IMR-90 (cell line): ENCODE measurements at regions not wholly inside any gene's neighbourhood (a gene's known extent, or its start where the extent isn't known, plus 50 kb on each side); places are given as distances from the start of the nearest gene placed in this dataset.

ENCODE experiments used
- ATAC-seq: fragments of 200-7000 bp; cut with Tn5 transposase; 2 replicates; pipeline ENCODE4 v1.9.1; 2020; ENCODE audit warnings: low read depth, mild to moderate bottlenecking, moderate library complexity
- BruUV-seq: library from RNA; stranded (reverse); fragments of 400-500 nt; replicated peaks from 2 replicates; lab custom pipeline; 2021; lab: Mats Ljungman, UMichigan
- CTCF ChIA-PET: fragments of 300-600 bp; formaldehyde crosslinking; extraction: SDS; loops from one replicate; lab custom pipeline; 2021; ENCODE audit warnings: antibody characterized with exemption; lab: Yijun Ruan, JAX
- POLR2A ChIA-PET: fragments of 300-600 bp; sonication (Branson Sonifier 250); formaldehyde crosslinking; loops from one replicate; lab custom pipeline; 2022; ENCODE audit warnings: antibody characterized with exemption; ENCODE audit not compliant: unreplicated experiment; lab: Charles Lee
- DNase-seq: peaks from one replicate; pipeline ENCODE4 v3.0.0; 2013
- H2AFZ ChIP-seq: replicated peaks from 2 replicates; pipeline ENCODE3; 2013; ENCODE audit warnings: low read length, mild to moderate bottlenecking; ENCODE audit not compliant: poor library complexity
- H2AK5ac ChIP-seq: 2 replicates; pipeline ENCODE4 v1.6.1; 2013; ENCODE audit warnings: low read depth, low read length, inconsistent platforms
- H2AK9ac ChIP-seq: replicated peaks from 2 replicates; pipeline ENCODE3; 2013; ENCODE audit warnings: mild to moderate bottlenecking, low read depth, low read length, moderate library complexity; ENCODE audit not compliant: poor library complexity
- H2BK120ac ChIP-seq: 2 replicates; pipeline ENCODE4 v1.6.1; 2013; ENCODE audit warnings: low read depth, low read length, inconsistent platforms
- H2BK15ac ChIP-seq: 3 replicates; pipeline ENCODE4 v1.6.1; 2013; ENCODE audit warnings: low read depth, low read length, inconsistent platforms
- H2BK20ac ChIP-seq: 2 replicates; pipeline ENCODE4 v1.6.1; 2013; ENCODE audit warnings: low read depth, mild to moderate bottlenecking, inconsistent platforms, low read length, moderate library complexity
- H2BK5ac ChIP-seq: 2 replicates; pipeline ENCODE4 v1.6.1; 2013; ENCODE audit warnings: mild to moderate bottlenecking, low read depth, low read length, inconsistent platforms; ENCODE audit not compliant: poor library complexity, severe bottlenecking
- H3K14ac ChIP-seq: replicated peaks from 2 replicates; pipeline ENCODE4 v1.6.1; 2013; ENCODE audit warnings: low read depth, low read length, inconsistent platforms
- H3K18ac ChIP-seq: 2 replicates; pipeline ENCODE4 v1.6.1; 2013; ENCODE audit warnings: low read depth, low read length, control low read depth
- H3K23ac ChIP-seq: 2 replicates; pipeline ENCODE4 v1.6.1; 2013; ENCODE audit warnings: low read depth, low read length, inconsistent platforms
- H3K27ac ChIP-seq: 2 replicates; pipeline ENCODE4 v1.5.1; 2013; ENCODE audit warnings: mild to moderate bottlenecking, control low read depth, low read length; ENCODE audit not compliant: insufficient read depth
- H3K27me3 ChIP-seq: 2 replicates; pipeline ENCODE4 v1.6.1; 2013; ENCODE audit warnings: low read length; ENCODE audit not compliant: control insufficient read depth, insufficient read depth
- H3K36me3 ChIP-seq: 2 replicates; pipeline ENCODE4 v1.6.1; 2013; ENCODE audit warnings: low read length, mixed read lengths; ENCODE audit not compliant: control insufficient read depth, insufficient read depth
- H3K4ac ChIP-seq: 2 replicates; pipeline ENCODE4 v1.6.1; 2013; ENCODE audit warnings: low read depth, low read length, inconsistent platforms
- H3K4me1 ChIP-seq: 2 replicates; pipeline ENCODE4 v1.6.1; 2013; ENCODE audit warnings: low read length, mixed read lengths; ENCODE audit not compliant: control insufficient read depth, insufficient read depth
- H3K4me2 ChIP-seq: 2 replicates; pipeline ENCODE4 v1.6.1; 2013; ENCODE audit warnings: low read depth, mild to moderate bottlenecking, control low read depth, low read length, moderate library complexity
- H3K4me3 ChIP-seq: 2 replicates; pipeline ENCODE4 v1.5.1; 2013; ENCODE audit warnings: low read depth, mild to moderate bottlenecking, control low read depth, low read length, moderate library complexity; ENCODE audit not compliant: insufficient read depth
- H3K56ac ChIP-seq: 2 replicates; pipeline ENCODE4 v1.6.1; 2013; ENCODE audit warnings: low read length, inconsistent platforms; ENCODE audit not compliant: insufficient read depth; ENCODE audit errors: extremely low read depth
- H3K79me1 ChIP-seq, 2 experiments: 2 replicates each; pipeline ENCODE4 v1.6.1; 2013; ENCODE audit warnings: low read length in 2 of 2, inconsistent platforms in 1 of 2, low read depth in 1 of 2
- H3K9ac ChIP-seq: 2 replicates; pipeline ENCODE4 v1.6.1; 2013; ENCODE audit warnings: low read depth, low read length, control low read depth
- H3K9me1 ChIP-seq: 2 replicates; pipeline ENCODE4 v1.6.1; 2013; ENCODE audit warnings: low read length, inconsistent platforms; ENCODE audit not compliant: insufficient read depth
- H3K9me3 ChIP-seq: 2 replicates; pipeline ENCODE4 v1.6.1; 2013; ENCODE audit warnings: low read length; ENCODE audit not compliant: control insufficient read depth, insufficient read depth
- H4K20me1 ChIP-seq: 2 replicates; pipeline ENCODE4 v1.6.1; 2013; ENCODE audit warnings: low read length, inconsistent platforms; ENCODE audit not compliant: insufficient read depth
- H4K5ac ChIP-seq: 2 replicates; pipeline ENCODE4 v1.6.1; 2013; ENCODE audit warnings: mild to moderate bottlenecking, low read depth, low read length, control low read depth
- H4K8ac ChIP-seq, 2 experiments: 2 replicates each; pipeline ENCODE4 v1.6.1; 2013; ENCODE audit warnings: low read depth in 2 of 2, low read length in 2 of 2, control low read depth in 1 of 2, inconsistent platforms in 1 of 2
- H4K91ac ChIP-seq: 2 replicates; pipeline ENCODE4 v1.6.1; 2013; ENCODE audit warnings: low read depth, low read length, inconsistent platforms; ENCODE audit not compliant: insufficient read depth
- CHD1 ChIP-seq: IDR thresholded peaks from 2 replicates; pipeline ENCODE4 v1.6.1; 2012; ENCODE audit warnings: low read depth, low read length, improper control_type of control experiment
- FOS ChIP-seq: fragments of 150-350 bp; IDR thresholded peaks from 2 replicates; pipeline ENCODE4 v1.6.1; 2016; ENCODE audit warnings: low read depth, low read length
- POLR2A ChIP-seq: IDR thresholded peaks from 2 replicates; pipeline ENCODE4 v1.6.1; 2012; ENCODE audit warnings: mild to moderate bottlenecking, low read depth, low read length
- whole genome bisulfite sequencing, 2 experiments: methylation state at CpG; one replicate each; pipeline versions ENCODE4 v1.1.5 to v1.1.7; 2013; ENCODE audit warnings: missing lambda C conversion rate in 2 of 2; ENCODE audit not compliant: insufficient read length in 1 of 2; ENCODE audit errors: extremely low coverage in 2 of 2; 5-methylcytosine and 5-hydroxymethylcytosine counted together
- dilution Hi-C: fragments of 300-500 bp; cut with HindIII; formaldehyde crosslinking; loops from one replicate; pipeline ENCODE4 v1.14.3; 2018; ENCODE audit warnings: low sequenced_read_pairs; ENCODE audit not compliant: unreplicated experiment
- in situ Hi-C: fragments of 300-500 bp; cut with MboI; formaldehyde crosslinking; loops from 3 replicates; pipeline ENCODE4 v1.14.3; 2019; ENCODE audit warnings: low sequenced_read_pairs, inconsistent platforms, mixed read lengths
- intact Hi-C: fragments of 100-400 bp; cut with micrococcal nuclease; formaldehyde crosslinking; loops from 2 replicates; pipeline ENCODE4 v1.10.0; 2022

- POLR2A ChIA-PET = no interaction called here
- H2BK5ac ChIP-seq = no peak overlapping the region
- no peak overlapping the region for H3K27ac ChIP-seq
- no peak overlapping the region for H3K23ac ChIP-seq
- TF ChIP-seq CHD1 = no peak
- TF ChIP-seq POLR2A = no peak
- TF ChIP-seq FOS = no peak
- intact Hi-C loops = no loop called here
- dilution Hi-C loops = no loop called here
- no peak overlapping the region for H3K14ac ChIP-seq
- CTCF ChIA-PET = no interaction called here
- no peak overlapping the region for H2AK5ac ChIP-seq
- H2BK15ac ChIP-seq = no peak overlapping the region
- in situ Hi-C loops = no loop called here
- no peaks in the 10 kb centered on the region for H3K79me1 ChIP-seq
- H3K27me3 ChIP-seq = no peaks in the 10 kb centered on the region; the same call in none of the 2 replicates
- no peak for ATAC-seq
- H3K36me3 ChIP-seq = no peaks in the 10 kb centered on the region
- H3K56ac ChIP-seq = no peak overlapping the region
- no peak overlapping the region for H4K8ac ChIP-seq
- no peak overlapping the region for H2AFZ ChIP-seq
- DNase-seq = no peak
- no CpG with 5 or more reads among the region's 5 CpGs for WGBS, 2 experiments
- H3K4me3 ChIP-seq = no peak overlapping the region
- BruUV-seq = no TSS peak
- no peak overlapping the region for H3K18ac ChIP-seq
- no peak overlapping the region for H2BK20ac ChIP-seq
- H3K4ac ChIP-seq = no peak overlapping the region
- H3K9ac ChIP-seq = no peak overlapping the region
- no peak overlapping the region for H2AK9ac ChIP-seq
- no peak overlapping the region for H4K91ac ChIP-seq
- H4K5ac ChIP-seq = no peak overlapping the region
- no peaks in the 10 kb centered on the region for H3K9me3 ChIP-seq
- H3K9me1 ChIP-seq = 0 out of 2 replicates have a peak, but pooled peaks cover 5% of the 10 kb centered on the region
- no peak overlapping the region for H3K4me2 ChIP-seq
- no peaks in the 10 kb centered on the region for H3K4me1 ChIP-seq
- no peaks in the 10 kb centered on the region; the same call in 1 of the 2 replicates for H4K20me1 ChIP-seq
- H2BK120ac ChIP-seq = no peak overlapping the region
Observed at GRCh38 chr1:29557066-29557465, 320.7 kb downstream of the PTPRU start.
